Sigmoid colon (tissue), 6 donors: ENCODE measurements at regions not wholly inside any gene's neighbourhood (a gene's known extent, or its start where the extent isn't known, plus 50 kb on each side); places are given as distances from the start of the nearest gene placed in this dataset.
"Not testable (repeated sequence)": the region's sequence is repeated elsewhere in the genome, so short reads cannot be mapped to it uniquely, and the experiment has no call there.

Experiments used
- DNase-seq: peaks from one replicate; pipeline ENCODE4 v3.0.0-alpha.2; 2019
- H3K27ac ChIP-seq, 4 donors: fragments of 200-600 bp; sonication (generic); one replicate each; pipeline ENCODE4 v1.5.1; 2016 to 2019; ENCODE audit warnings: mild to moderate bottlenecking in 1 of 4
- H3K27me3 ChIP-seq, 3 donors: fragments of 200-600 bp; sonication (generic); one replicate each; pipeline ENCODE4 v1.5.1; 2019; ENCODE audit warnings: mild to moderate bottlenecking in 1 of 3
- H3K36me3 ChIP-seq, 4 donors: fragments of 200-600 bp; sonication (generic); one replicate each; pipeline ENCODE4 v1.5.1; 2016 to 2019
- H3K4me1 ChIP-seq, 4 donors: fragments of 200-600 bp; sonication (generic); one replicate each; pipeline ENCODE4 v1.5.1; 2017 to 2019
- H3K4me3 ChIP-seq, 4 donors: fragments of 200-600 bp; sonication (generic); one replicate each; pipeline ENCODE4 v1.5.1; 2017 to 2019; ENCODE audit warnings: mild to moderate bottlenecking in 2 of 4, moderate library complexity in 1 of 4
- H3K9me3 ChIP-seq, 4 donors: fragments of 200-600 bp in 3 of 4; sonication (generic) in 3 of 4; one replicate each; pipeline versions ENCODE4 v1.5.1 to v1.6.1; 2013 to 2019
- CTCF ChIP-seq, 4 experiments: fragments of 450-650 bp in 3 of 4; fragments of 200-600 bp in 1 of 4; IDR thresholded peaks; one replicate each; pipeline ENCODE4 v1.5.1; 2016 to 2019; ENCODE audit warnings: antibody characterized with exemption in 4 of 4, mild to moderate bottlenecking in 3 of 4, moderate library complexity in 2 of 4
- EP300 ChIP-seq, 4 donors: sonication (generic); formaldehyde crosslinking; IDR thresholded peaks; one replicate each; pipeline ENCODE4 v1.6.1; 2017; ENCODE audit warnings: antibody characterized with exemption in 4 of 4
- POLR2A ChIP-seq, 2 donors: fragments of 450-650 bp; IDR thresholded peaks; one replicate each; pipeline ENCODE4 v1.6.1; 2016; ENCODE audit warnings: antibody characterized with exemption in 2 of 2, mild to moderate bottlenecking in 2 of 2, moderate library complexity in 2 of 2
- POLR2AphosphoS5 ChIP-seq, 4 donors: sonication (generic); formaldehyde crosslinking; IDR thresholded peaks; one replicate each; pipeline ENCODE4 v1.6.1; 2017; ENCODE audit warnings: antibody characterized with exemption in 4 of 4
- WGBS, 2 donors: extraction: QIAGEN DNeasy Blood & Tissue Kit; methylation state at CpG; one replicate each; pipeline ENCODE4 v1.1.7; 2013; 5-methylcytosine and 5-hydroxymethylcytosine counted together
- intact Hi-C: fragments of 100-400 bp; cut with DNase I; formaldehyde crosslinking; loops from one replicate; pipeline ENCODE4 v1.15.1; 2023
- donor health status: healthy with polysubstance abuse.
- donor health status: healthy.

GRCh38 chr1:55298167-55298894 is 83.2 kb upstream of the USP24 start:
- Histone ChIP-seq H3K27me3 (peaks cover 0 to 3% (median 0%) of the 10 kb centered on the region in 3 donors), H3K27ac (no peak overlapping the region), H3K36me3 (no peaks in the 10 kb centered on the region), H3K9me3 (peaks cover 0 to 2% (median 0%) of the 10 kb centered on the region in 4 donors), H3K4me1 (no peaks in the 10 kb centered on the region), H3K4me3 (no peak overlapping the region)
- no peak for TF ChIP-seq CTCF (IDR thresholded peaks at IDR 0.05)
- TF ChIP-seq POLR2A (IDR thresholded peaks at IDR 0.05): no peak
- no peak for TF ChIP-seq EP300 (IDR thresholded peaks at IDR 0.05)
- no peak for TF ChIP-seq POLR2AphosphoS5 (IDR thresholded peaks at IDR 0.05)
- intact Hi-C loops: no loop called here
- 91 to 92% methylated on average over 10 of the region's 10 CpGs for WGBS, 2 donors
- DNase-seq: no peak

- 88 to 96% methylated on average over 6 of the region's 6 CpGs for WGBS, 2 donors
- DNase-seq, H3K27me3 ChIP-seq, H3K4me3 ChIP-seq, intact Hi-C loops, H3K36me3 ChIP-seq, H3K27ac ChIP-seq, H3K9me3 ChIP-seq, H3K4me1 ChIP-seq: not testable (repeated sequence)
Measured at GRCh38 chr1:55296247-55296646, 81.1 kb upstream of the USP24 start.

GRCh38 chr1:55289614-55290013 is 74.5 kb upstream of the USP24 start:
- intact Hi-C loops: no loop called here
- TF ChIP-seq POLR2AphosphoS5 (IDR thresholded peaks at IDR 0.05): no peak
- no peak for TF ChIP-seq CTCF (IDR thresholded peaks at IDR 0.05)
- TF ChIP-seq EP300 (IDR thresholded peaks at IDR 0.05): no peak
- TF ChIP-seq POLR2A (IDR thresholded peaks at IDR 0.05): no peak
- Histone ChIP-seq H3K4me1 (no peaks in the 10 kb centered on the region), H3K36me3 (no peaks in the 10 kb centered on the region), H3K27ac (no peak overlapping the region), H3K4me3 (no peak overlapping the region), H3K9me3 (no peaks in the 10 kb centered on the region), H3K27me3 (no peaks in the 10 kb centered on the region)
- 88 to 94% methylated on average over 5 of the region's 5 CpGs for WGBS, 2 donors
- no peak for DNase-seq

GRCh38 chr1:55289042-55289441 is 73.9 kb upstream of the USP24 start:
- Histone ChIP-seq H3K36me3 (no peaks in the 10 kb centered on the region), H3K4me3 (no peak overlapping the region), H3K27ac (no peak overlapping the region), H3K9me3 (no peaks in the 10 kb centered on the region), H3K27me3 (no peaks in the 10 kb centered on the region), H3K4me1 (no peaks in the 10 kb centered on the region)
- intact Hi-C loops: no loop called here
- no peak for TF ChIP-seq EP300 (IDR thresholded peaks at IDR 0.05)
- no peak for DNase-seq
- 98 to 99% methylated on average over 7 of the region's 7 CpGs for WGBS, 2 donors

- 84 to 86% methylated on average over 13 of the region's 13 CpGs for WGBS, 2 donors
- no peak overlapping the region for H3K4me3 ChIP-seq
- H3K27me3 ChIP-seq: no peaks in the 10 kb centered on the region
- H3K9me3 ChIP-seq: no peaks in the 10 kb centered on the region
- no peaks in the 10 kb centered on the region for H3K4me1 ChIP-seq
- H3K27ac ChIP-seq: no peak overlapping the region
- TF ChIP-seq EP300 (IDR thresholded peaks at IDR 0.05) (peak in 1 of 4 donors; percentile 15), POLR2A (IDR thresholded peaks at IDR 0.05) (no peak), CTCF (IDR thresholded peaks at IDR 0.05) (no peak), POLR2AphosphoS5 (IDR thresholded peaks at IDR 0.05) (peak in 1 of 4 donors; percentile 20)
- no peaks in the 10 kb centered on the region for H3K36me3 ChIP-seq
- intact Hi-C loops: no loop called here
- DNase-seq: no peak
Measured at GRCh38 chr1:55288245-55288644, 73.1 kb upstream of the USP24 start.

GRCh38 chr1:55287723-55288122 is 72.6 kb upstream of the USP24 start:
- no peak overlapping the region for H3K27ac ChIP-seq
- no peak overlapping the region for H3K4me3 ChIP-seq
- no peaks in the 10 kb centered on the region for H3K36me3 ChIP-seq
- intact Hi-C loops: no loop called here
- DNase-seq: no peak
- no peaks in the 10 kb centered on the region for H3K4me1 ChIP-seq
- no peaks in the 10 kb centered on the region for H3K27me3 ChIP-seq
- 74 to 81% methylated on average over 9 of the region's 9 CpGs for WGBS, 2 donors
- no peaks in the 10 kb centered on the region for H3K9me3 ChIP-seq
- TF ChIP-seq POLR2AphosphoS5 (IDR thresholded peaks at IDR 0.05) (no peak), POLR2A (IDR thresholded peaks at IDR 0.05) (no peak), EP300 (IDR thresholded peaks at IDR 0.05) (no peak)
